ENCODE measurements at regions not wholly inside any gene's neighbourhood (a gene's known extent, or its start where the extent isn't known, plus 50 kb on each side); places are given as distances from the start of the nearest gene placed in this dataset.

DNA sequence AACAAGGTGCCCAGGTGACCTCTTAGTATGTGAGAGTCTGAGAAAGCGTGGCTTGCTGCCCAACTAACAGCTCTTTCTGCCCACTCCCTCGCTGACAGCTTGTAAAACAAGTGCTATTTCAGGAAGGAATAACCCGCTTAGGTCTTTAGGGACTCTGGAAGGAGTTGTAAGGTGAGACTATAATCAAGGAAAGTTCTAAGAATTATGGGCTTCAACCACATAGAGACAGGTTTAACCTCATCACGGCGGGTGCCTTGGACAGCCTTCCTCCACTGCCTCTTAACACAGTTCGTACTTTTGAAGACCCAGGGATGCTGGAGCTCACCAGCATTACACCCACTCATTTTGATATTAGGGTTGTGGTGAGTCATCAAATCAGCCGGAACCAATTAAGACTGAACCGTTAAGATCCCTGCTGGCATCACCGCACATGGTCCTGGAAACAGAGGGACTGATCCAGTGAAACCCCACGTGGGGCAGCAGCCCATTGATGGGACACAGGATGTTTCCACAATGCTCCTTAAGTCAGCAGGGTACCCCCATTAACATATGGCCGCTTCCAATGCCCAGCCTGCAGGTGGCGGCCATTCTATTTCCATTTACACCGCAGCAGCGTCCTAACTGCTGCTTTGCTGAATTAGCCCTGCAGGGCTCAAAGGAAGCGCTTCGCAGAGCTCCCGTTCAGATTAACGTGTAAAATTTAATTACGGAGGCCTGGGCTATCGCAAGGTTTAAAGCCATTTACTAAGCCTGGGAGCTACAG, 176.6 kb upstream of the SDK2 start:
- no peak for TF ChIP-seq EP300 (IDR thresholded peaks at IDR 0.05; ENCODE audit: borderline replicate concordance in 1 of 2, low read depth in 2 of 2, low read length in 2 of 2)
- TF ChIP-seq SIN3A (conservative IDR thresholded peaks at IDR 0.05 in 1 of 2, IDR thresholded peaks at IDR 0.05 in 1 of 2; ENCODE audit: low read depth in 1 of 2, low read length in 2 of 2): peak in 1 of 2 experiments; percentile 53; a peak in 1 of 4 replicates
- TF ChIP-seq, protein P1, sequence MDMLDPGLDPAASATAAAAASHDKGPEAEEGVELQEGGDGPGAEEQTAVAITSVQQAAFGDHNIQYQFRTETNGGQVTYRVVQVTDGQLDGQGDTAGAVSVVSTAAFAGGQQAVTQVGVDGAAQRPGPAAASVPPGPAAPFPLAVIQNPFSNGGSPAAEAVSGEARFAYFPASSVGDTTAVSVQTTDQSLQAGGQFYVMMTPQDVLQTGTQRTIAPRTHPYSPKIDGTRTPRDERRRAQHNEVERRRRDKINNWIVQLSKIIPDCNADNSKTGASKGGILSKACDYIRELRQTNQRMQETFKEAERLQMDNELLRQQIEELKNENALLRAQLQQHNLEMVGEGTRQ (IDR thresholded peaks at IDR 0.05; ENCODE audit: low read length): peak; percentile 77
- TF ChIP-seq EZH2 (IDR thresholded peaks at IDR 0.05; ENCODE audit: low read depth, low read length, severe bottlenecking): no peak
- peak; percentile 84 for TF ChIP-seq EGR1 (IDR thresholded peaks at IDR 0.05; ENCODE audit: borderline replicate concordance, low read depth, low read length)
- peak; percentile 89 to 96 for TF ChIP-seq POLR2A (IDR thresholded peaks at IDR 0.05; ENCODE audit: control extremely low read depth in 1 of 2, low read depth in 2 of 2, low read length in 2 of 2)
- TF ChIP-seq, protein P2, sequence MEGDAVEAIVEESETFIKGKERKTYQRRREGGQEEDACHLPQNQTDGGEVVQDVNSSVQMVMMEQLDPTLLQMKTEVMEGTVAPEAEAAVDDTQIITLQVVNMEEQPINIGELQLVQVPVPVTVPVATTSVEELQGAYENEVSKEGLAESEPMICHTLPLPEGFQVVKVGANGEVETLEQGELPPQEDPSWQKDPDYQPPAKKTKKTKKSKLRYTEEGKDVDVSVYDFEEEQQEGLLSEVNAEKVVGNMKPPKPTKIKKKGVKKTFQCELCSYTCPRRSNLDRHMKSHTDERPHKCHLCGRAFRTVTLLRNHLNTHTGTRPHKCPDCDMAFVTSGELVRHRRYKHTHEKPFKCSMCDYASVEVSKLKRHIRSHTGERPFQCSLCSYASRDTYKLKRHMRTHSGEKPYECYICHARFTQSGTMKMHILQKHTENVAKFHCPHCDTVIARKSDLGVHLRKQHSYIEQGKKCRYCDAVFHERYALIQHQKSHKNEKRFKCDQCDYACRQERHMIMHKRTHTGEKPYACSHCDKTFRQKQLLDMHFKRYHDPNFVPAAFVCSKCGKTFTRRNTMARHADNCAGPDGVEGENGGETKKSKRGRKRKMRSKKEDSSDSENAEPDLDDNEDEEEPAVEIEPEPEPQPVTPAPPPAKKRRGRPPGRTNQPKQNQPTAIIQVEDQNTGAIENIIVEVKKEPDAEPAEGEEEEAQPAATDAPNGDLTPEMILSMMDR (IDR thresholded peaks at IDR 0.05; ENCODE audit: control extremely low read depth in 1 of 3, insufficient read depth in 1 of 3, low read depth in 1 of 3, low read length in 3 of 3): peak; percentile 54 to 73 (median 66)
- TF ChIP-seq POLR2AphosphoS5 (IDR thresholded peaks at IDR 0.05; ENCODE audit: low read depth, low read length): peak; percentile 92
- peak; percentile 46 for TF ChIP-seq BACH1 (IDR thresholded peaks at IDR 0.05; ENCODE audit: low read length)
- TF ChIP-seq, protein P3, sequence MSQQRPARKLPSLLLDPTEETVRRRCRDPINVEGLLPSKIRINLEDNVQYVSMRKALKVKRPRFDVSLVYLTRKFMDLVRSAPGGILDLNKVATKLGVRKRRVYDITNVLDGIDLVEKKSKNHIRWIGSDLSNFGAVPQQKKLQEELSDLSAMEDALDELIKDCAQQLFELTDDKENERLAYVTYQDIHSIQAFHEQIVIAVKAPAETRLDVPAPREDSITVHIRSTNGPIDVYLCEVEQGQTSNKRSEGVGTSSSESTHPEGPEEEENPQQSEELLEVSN (IDR thresholded peaks at IDR 0.05): peak; percentile 94
- no peak for TF ChIP-seq SIRT6 (IDR thresholded peaks at IDR 0.05; ENCODE audit: low read length)
- TF ChIP-seq RFX5 (IDR thresholded peaks at IDR 0.05; ENCODE audit: borderline replicate concordance, low read depth, low read length): no peak
- no peak for TF ChIP-seq NRF1 (IDR thresholded peaks at IDR 0.05; ENCODE audit: low read depth, low read length)
- TF ChIP-seq TAF1 (IDR thresholded peaks at IDR 0.05; ENCODE audit: low read depth, low read length): no peak
